Hematopoietic multipotent progenitor cell treated with erythropoietin and hydrocortisone succinate and interleukin-3 and kit ligand, for 6 days (in vitro differentiated cells): ENCODE measurements at regions not wholly inside any gene's neighbourhood (a gene's known extent, or its start where the extent isn't known, plus 50 kb on each side); places are given as distances from the start of the nearest gene placed in this dataset.

ENCODE experiments used
- DNase-seq: peaks from one replicate; pipeline ENCODE4 v3.0.0-alpha.2; 2015

- no peak for DNase-seq
Measured at GRCh38 chr4:16992566-16993225, 94.3 kb upstream of the LDB2 start.

GRCh38 chr4:16991450-16991849 lies 93.0 kb upstream of the LDB2 start:
- no peak for DNase-seq

GRCh38 chr4:16989371-16989770 lies 90.9 kb upstream of the LDB2 start:
- DNase-seq = no peak

DNA sequence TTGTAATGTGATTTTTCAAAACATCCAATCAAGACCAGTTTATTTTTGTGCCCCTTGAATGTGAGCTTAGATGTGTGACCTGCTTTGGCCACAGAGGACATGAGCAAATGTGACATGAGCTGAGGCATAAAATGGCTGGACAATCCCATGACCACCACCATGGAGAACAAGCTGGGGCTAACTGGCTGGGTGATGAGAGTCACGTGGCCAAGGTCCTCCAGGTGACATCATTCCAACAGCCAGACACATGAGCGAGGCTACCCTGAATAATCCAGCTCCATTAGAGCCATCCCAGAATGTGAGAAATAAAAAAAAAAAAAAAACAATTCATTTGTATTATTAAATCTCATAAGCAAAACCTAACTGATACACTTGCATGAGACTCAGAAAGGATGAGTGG lies 90.4 kb upstream of the LDB2 start:
- no peak for DNase-seq

DNA sequence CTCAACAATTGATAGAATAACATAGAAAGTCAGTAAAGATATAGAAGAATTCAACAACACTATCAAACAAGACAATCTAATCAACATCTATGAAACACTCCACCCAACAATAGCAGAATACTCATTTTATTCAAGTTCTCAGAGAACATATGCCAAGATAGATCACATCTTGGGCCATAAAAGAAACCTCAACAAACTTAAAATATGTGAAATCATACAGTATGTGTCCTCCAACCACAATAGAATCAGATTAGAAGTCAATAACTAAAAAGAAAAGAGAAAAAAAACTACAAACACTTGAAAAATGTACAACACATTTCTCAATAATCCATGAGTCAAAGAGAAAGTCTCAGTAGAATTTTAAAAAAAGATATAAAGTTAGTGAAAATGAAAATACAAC lies 78.6 kb upstream of the LDB2 start:
- DNase-seq = no peak

DNA sequence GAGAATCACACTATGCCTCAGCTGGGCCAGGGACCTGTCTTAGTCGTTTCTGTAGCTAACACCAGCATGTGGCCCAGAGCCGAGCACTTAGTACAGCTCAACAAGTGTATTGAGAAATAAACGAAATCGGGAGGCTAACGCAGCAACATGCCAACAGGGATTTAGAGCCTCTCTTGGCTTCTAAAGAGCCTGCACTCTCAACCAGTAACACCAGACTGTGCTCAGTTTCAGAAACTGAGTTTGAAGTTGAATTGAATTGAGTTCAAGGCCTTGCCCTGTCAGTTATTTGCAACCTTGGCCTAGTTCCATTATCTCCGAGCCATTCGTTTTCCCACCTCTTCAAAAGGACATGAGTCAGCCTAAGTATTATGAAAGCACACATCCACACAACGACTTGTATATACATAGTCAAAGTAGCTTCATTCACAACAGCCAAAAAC lies 71.3 kb upstream of the LDB2 start:
- no peak for DNase-seq

GRCh38 chr4:16967722-16968121 lies 69.3 kb upstream of the LDB2 start:
- DNase-seq = no peak

- no peak for DNase-seq
Measured at GRCh38 chr4:16959305-16959704, 60.9 kb upstream of the LDB2 start.

DNA sequence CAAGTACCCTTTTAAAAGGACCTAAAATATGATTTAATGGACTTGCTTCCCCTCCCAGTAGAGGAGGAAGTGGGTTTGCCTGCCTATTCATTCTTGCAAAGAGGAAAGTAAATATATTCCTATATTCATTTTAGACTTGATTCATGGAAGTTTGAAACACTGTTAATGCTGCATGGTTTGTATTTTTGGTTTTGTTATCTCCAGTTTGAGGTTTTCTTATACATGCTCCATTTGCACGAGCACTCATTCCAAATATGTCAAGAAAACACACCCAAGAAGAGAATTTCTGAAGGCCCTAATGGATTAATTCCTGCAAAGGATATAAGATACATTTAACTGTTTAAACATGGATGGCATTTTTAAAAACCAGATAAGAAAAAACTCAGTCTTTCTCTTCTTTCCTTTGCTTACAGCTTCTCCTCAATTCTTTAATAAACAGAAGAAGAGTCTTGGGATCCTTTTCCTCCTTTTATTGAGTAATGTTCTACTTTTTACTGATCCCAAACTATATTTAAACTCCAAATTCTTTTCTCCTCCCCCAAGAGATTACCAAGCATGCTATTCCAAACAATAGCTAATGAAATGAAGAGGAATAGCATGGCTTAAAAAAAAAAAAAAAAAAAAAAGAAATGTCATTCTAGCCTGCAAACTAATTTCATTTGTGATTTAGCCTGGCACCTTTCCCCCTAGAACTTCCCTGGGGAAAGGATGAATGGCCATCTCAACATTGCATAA lies 54.6 kb upstream of the LDB2 start:
- DNase-seq = no peak

GRCh38 chr4:16952462-16952871 lies 54.0 kb upstream of the LDB2 start:
- no peak for DNase-seq
